ENCODE measurements at regions not wholly inside any gene's neighbourhood (a gene's known extent, or its start where the extent isn't known, plus 50 kb on each side); places are given as distances from the start of the nearest gene placed in this dataset.

DNA sequence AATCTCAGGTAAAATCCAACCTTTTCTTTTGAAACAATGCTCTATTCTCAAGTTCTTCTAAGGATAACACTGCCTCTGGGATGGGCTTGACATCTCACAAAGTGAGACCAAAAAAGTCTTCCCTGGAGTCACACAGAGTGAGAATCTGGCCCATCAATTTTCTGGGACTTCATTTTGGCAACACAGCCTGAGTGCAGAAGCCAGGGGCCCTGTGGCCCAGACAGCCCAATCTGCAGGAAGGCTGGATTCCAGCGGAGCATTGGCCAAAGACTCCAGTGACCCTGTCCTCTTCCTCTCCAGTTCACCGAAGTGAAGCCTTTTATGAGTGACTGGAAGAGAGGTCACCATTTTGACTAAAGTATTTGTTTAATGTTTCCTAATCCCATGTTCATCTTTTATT, 105.1 kb downstream of the PLK2 start:
- no peaks in the 10 kb centered on the region for H3K9me1 ChIP-seq (ENCODE audit: control insufficient read depth, extremely low read depth, insufficient read depth, low read length)

DNA sequence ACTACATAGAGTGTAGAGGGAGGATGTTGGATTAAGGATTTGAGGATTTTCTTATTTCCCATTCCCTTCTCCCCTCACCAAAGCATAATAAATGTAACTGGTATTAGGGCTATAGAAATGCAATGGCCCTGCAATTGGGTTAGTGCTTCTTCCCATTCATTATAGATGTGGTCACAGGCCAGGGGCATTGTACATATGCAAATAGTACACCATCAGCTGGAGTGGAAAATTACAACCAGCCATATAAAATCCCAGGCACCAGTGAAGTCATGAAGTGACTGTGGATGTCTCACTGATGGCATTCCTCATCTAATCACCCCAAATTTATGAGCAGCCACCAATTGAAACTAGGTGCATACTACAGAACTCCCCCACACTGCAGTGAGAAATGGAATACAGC, 105.9 kb downstream of the PLK2 start:
- H2AFZ ChIP-seq (ENCODE audit: control insufficient read depth, low read length), result no peak overlapping the region
- no peak overlapping the region for H3K27ac ChIP-seq (ENCODE audit: control insufficient read depth, insufficient read depth, low read length)
- H4K20me1 ChIP-seq (ENCODE audit: control insufficient read depth, extremely low read depth, insufficient read depth, low read length), result no peaks in the 10 kb centered on the region
- FAIRE-seq (no peak), DNase-seq (ENCODE audit: low read depth, low spot score) (no peak)
- H3K36me3 ChIP-seq (ENCODE audit: control insufficient read depth in 2 of 2, extremely low read depth in 1 of 2, insufficient read depth in 2 of 2, low read length in 2 of 2), result no peaks in the 10 kb centered on the region
- dilution Hi-C loops (cut with MboI; ENCODE audit: extremely low pct_ligation_motif_present, low sequenced_read_pairs), result no loop called here
- no peaks in the 10 kb centered on the region for H3K9me1 ChIP-seq (ENCODE audit: control insufficient read depth, extremely low read depth, insufficient read depth, low read length)
- H3K9me3 ChIP-seq (ENCODE audit: control insufficient read depth, low read depth, low read length), result no peaks in the 10 kb centered on the region
- no peaks in the 10 kb centered on the region for H3K79me2 ChIP-seq (ENCODE audit: control insufficient read depth, insufficient read depth, low read length)
- TF ChIP-seq, protein P1, sequence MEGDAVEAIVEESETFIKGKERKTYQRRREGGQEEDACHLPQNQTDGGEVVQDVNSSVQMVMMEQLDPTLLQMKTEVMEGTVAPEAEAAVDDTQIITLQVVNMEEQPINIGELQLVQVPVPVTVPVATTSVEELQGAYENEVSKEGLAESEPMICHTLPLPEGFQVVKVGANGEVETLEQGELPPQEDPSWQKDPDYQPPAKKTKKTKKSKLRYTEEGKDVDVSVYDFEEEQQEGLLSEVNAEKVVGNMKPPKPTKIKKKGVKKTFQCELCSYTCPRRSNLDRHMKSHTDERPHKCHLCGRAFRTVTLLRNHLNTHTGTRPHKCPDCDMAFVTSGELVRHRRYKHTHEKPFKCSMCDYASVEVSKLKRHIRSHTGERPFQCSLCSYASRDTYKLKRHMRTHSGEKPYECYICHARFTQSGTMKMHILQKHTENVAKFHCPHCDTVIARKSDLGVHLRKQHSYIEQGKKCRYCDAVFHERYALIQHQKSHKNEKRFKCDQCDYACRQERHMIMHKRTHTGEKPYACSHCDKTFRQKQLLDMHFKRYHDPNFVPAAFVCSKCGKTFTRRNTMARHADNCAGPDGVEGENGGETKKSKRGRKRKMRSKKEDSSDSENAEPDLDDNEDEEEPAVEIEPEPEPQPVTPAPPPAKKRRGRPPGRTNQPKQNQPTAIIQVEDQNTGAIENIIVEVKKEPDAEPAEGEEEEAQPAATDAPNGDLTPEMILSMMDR (optimal IDR thresholded peaks at IDR 0.05 in 1 of 3, IDR thresholded peaks at IDR 0.05 in 1 of 3, conservative IDR thresholded peaks at IDR 0.05 in 1 of 3; ENCODE audit: extremely low read depth in 1 of 3, insufficient read depth in 2 of 3, low read length in 3 of 3), result no peak
- TF ChIP-seq EZH2 (IDR thresholded peaks at IDR 0.05; ENCODE audit: low read length), result no peak
- H3K4me3 ChIP-seq (ENCODE audit: control insufficient read depth in 2 of 3, extremely low read depth in 1 of 3, insufficient read depth in 2 of 3, low read depth in 1 of 3, low read length in 3 of 3), result no peak overlapping the region
- H3K4me2 ChIP-seq (ENCODE audit: control insufficient read depth, extremely low read depth, insufficient read depth, low read depth, low read length), result no peak overlapping the region
- no peak overlapping the region for H3K9ac ChIP-seq (ENCODE audit: control insufficient read depth, extremely low read depth, insufficient read depth, low read length)
- peaks cover 4% of the 10 kb centered on the region for H3K4me1 ChIP-seq (ENCODE audit: control insufficient read depth, extremely low read depth, insufficient read depth, low read length)
- no peaks in the 10 kb centered on the region for H3K27me3 ChIP-seq (ENCODE audit: control insufficient read depth, extremely low read depth, insufficient read depth, low read length)

More for the DNA sequence above, 105.1 kb downstream of the PLK2 start:
- H3K4me2 ChIP-seq (ENCODE audit: control insufficient read depth, extremely low read depth, insufficient read depth, low read depth, low read length), result no peak overlapping the region
- H3K27ac ChIP-seq (ENCODE audit: control insufficient read depth, insufficient read depth, low read length), result no peak overlapping the region
- TF ChIP-seq EZH2 (IDR thresholded peaks at IDR 0.05; ENCODE audit: low read length), result no peak
- TF ChIP-seq, protein P1 (optimal IDR thresholded peaks at IDR 0.05 in 1 of 3, IDR thresholded peaks at IDR 0.05 in 1 of 3, conservative IDR thresholded peaks at IDR 0.05 in 1 of 3; ENCODE audit: extremely low read depth in 1 of 3, insufficient read depth in 2 of 3, low read length in 3 of 3), result no peak
- H3K4me3 ChIP-seq (ENCODE audit: control insufficient read depth in 2 of 3, extremely low read depth in 1 of 3, insufficient read depth in 2 of 3, low read depth in 1 of 3, low read length in 3 of 3), result no peak overlapping the region
- DNase-seq (ENCODE audit: low read depth, low spot score) (no peak), FAIRE-seq (no peak)
- no peaks in the 10 kb centered on the region for H3K27me3 ChIP-seq (ENCODE audit: control insufficient read depth, extremely low read depth, insufficient read depth, low read length)
- H4K20me1 ChIP-seq (ENCODE audit: control insufficient read depth, extremely low read depth, insufficient read depth, low read length), result no peaks in the 10 kb centered on the region
- dilution Hi-C loops (cut with MboI; ENCODE audit: extremely low pct_ligation_motif_present, low sequenced_read_pairs), result no loop called here
- no peaks in the 10 kb centered on the region for H3K4me1 ChIP-seq (ENCODE audit: control insufficient read depth, extremely low read depth, insufficient read depth, low read length)
- no peaks in the 10 kb centered on the region for H3K9me3 ChIP-seq (ENCODE audit: control insufficient read depth, low read depth, low read length)
- no peak overlapping the region for H3K9ac ChIP-seq (ENCODE audit: control insufficient read depth, extremely low read depth, insufficient read depth, low read length)
- no peaks in the 10 kb centered on the region for H3K36me3 ChIP-seq (ENCODE audit: control insufficient read depth in 2 of 2, extremely low read depth in 1 of 2, insufficient read depth in 2 of 2, low read length in 2 of 2)
- H2AFZ ChIP-seq (ENCODE audit: control insufficient read depth, low read length), result no peak overlapping the region
- H3K79me2 ChIP-seq (ENCODE audit: control insufficient read depth, insufficient read depth, low read length), result no peaks in the 10 kb centered on the region
